ENCODE measurements at regions not wholly inside any gene's neighbourhood (a gene's known extent, or its start where the extent isn't known, plus 50 kb on each side); places are given as distances from the start of the nearest gene placed in this dataset.
"Not testable (repeated sequence)": the region's sequence is repeated elsewhere in the genome, so short reads cannot be mapped to it uniquely, and the experiment has no call there.

GRCh38 chr6:86872810-86873209 is 64.5 kb upstream of the HTR1E start:
- DNase-seq: not testable (repeated sequence)

DNA sequence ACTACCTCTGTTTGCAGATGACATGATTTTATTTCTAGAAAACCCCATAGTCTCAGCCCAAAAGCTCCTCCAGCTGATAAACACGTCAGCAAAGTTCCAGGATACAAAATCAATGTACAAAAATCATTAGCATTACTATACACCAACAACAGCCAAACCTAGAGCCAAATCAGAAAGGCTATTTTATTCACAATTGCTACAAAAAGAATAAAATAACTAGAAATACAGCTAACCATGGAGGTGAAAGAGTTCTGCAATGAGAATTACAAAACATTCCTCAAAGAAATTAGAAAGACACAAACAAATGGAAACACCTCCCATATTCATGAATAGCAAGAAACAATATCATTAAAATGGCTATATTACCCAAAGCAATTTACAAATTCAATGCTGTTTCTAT is 65.6 kb upstream of the HTR1E start:
- DNase-seq: peak; percentile 75

DNA sequence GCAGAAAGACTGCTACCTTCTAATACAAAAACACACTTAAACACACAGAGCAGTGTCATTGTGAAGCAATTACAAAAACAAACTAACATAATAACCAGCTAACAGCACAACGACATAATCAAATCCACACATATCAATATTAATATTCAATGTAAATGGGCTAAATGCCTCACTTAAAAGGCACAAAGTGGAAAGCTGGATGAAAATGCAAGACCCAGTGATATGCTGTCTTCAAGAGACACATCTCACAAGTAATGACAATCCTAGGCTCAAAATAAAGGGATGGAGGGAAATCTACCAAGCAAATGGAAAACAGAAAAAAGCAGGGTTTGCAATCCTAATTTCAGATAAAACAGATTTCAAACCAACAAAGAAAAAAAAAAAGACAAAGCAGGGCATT is 67.8 kb upstream of the HTR1E start:
- no peak for DNase-seq

DNA sequence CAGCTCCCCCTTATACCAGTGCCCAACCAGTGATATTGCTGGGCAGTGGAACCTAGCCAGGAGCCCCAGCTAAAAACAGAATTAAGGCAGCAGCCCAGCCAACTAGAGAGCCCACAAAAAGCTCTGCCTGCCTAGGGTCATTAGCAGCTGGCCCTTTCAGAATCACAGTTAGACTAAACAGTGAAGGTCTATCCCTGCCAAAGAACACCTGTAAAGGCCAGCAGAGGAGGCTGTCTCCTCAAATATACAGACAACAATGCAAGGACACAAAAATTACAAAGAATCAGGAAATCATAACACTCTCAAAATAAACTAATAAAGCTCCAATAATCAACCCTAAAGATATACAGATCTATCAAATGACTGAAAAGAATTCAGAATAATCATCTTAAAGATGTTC is 77.8 kb upstream of the HTR1E start:
- DNase-seq: no peak

DNA sequence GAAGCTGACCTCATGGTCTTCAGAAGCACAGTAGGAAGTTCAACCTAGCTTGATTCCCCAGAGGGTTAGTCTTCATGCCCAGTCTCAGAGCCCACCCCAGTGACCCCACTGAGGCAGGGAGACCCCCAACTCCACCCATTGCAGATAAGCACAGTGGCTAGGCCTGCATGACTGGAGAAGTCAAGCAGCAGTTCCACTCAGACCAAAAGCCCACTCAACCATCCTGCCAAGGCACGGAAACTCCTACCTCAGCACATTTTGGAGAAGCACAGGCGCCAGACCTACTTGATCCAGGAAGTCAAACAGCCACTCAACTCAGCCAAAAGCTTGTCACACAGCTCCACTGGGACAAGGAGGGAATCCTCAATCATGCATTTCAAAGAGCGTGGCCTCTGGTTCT is 78.4 kb upstream of the HTR1E start:
- DNase-seq: no peak

- DNase-seq: no peak
These were observed 79.5 kb upstream of the HTR1E start for GRCh38 chr6:86857783-86858182.

DNA sequence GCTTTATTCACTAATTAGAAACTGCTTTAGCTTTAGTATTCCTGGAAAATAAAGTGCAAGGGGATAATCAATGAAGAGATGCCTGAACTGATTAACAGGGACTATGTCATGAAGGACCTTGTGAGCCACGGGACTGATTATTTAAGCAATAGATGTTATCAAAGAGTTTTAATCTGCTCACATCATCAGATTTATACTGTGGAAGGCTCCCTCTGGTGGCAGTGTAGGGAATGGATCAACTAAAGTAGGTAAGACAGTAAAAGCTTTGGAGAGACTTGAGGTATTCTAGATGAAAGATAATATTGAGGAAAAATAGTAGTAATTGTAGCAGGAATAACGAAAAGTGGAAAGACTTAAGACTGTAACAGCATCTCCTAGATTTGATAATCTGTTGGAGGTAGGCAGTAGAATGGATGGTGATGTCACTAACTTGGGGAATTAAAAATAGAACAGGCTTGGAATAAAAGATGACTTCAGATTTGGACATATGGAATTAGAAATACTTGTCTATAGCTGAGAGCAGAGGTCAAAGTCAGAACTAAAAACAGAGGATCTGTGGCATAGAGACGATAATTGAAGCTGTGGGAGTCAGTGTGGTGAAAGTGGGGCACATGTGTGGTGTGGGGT is 80.3 kb upstream of the HTR1E start:
- peak; percentile 23 for DNase-seq

- no peak for DNase-seq
These were observed 80.9 kb upstream of the HTR1E start for GRCh38 chr6:86856379-86856778.

DNA sequence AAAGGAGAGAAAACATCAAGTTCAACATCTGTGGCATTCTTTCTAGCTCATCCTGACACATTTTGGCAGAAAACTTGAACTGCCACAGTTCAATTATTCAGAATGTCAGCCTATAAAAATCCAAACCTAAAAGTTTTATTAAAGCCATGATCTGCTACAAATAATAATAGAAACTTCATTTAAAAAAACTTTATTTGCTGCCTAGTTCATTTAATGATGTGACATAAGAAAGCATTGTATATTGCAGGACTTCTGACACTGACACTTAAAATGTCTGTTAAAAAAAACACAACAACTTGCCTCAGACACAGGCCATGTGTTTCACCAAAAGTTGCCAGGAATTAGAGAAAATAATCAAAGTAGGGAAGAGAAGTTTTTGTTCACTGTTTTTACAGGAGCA is 88.3 kb upstream of the HTR1E start:
- DNase-seq: no peak

DNA sequence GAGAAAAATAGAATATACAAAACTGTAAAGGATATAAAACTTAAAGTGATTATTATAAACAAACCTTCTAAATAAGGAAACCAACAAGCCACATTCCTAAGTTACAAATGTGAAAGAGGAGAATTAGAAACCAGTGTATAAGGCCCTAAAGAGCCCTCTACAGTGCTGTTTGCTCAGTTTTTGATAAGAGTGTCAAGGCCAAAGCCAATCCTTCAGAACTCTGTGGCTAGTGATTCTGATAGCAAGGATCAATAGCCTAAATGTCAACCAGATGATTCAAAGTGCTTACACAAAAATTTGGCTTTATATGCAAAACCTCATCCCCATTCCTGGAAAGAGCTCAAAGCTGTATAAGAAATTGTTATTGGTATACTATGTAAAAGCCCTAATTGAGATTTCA is 104.6 kb upstream of the HTR1E start:
- DNase-seq: no peak

DNA sequence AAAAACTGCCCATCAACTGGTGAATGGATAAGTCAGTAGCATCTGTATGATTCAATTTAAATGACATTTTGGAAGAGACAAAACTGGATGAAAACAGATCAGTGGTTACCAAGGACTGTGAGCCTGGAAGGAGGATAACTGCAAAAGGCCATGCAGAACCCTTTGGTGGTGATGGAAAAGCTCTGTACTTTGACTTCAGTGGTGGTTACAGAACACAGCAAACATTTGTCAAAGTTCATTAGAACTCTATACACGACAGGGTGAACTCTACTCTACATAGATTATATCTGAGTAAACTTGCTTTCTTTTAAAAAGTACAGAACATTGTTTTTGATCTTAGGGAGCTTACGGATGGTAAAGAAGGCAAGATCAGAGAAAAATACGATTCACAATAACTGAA is 111.9 kb upstream of the HTR1E start:
- DNase-seq: no peak

- DNase-seq: no peak
These were observed 114.6 kb upstream of the HTR1E start for GRCh38 chr6:86822747-86823146.

GRCh38 chr6:86820750-86821149 is 116.6 kb upstream of the HTR1E start:
- no peak for DNase-seq

- DNase-seq: no peak
These were observed 143.7 kb upstream of the HTR1E start for GRCh38 chr6:86793649-86794048.

DNA sequence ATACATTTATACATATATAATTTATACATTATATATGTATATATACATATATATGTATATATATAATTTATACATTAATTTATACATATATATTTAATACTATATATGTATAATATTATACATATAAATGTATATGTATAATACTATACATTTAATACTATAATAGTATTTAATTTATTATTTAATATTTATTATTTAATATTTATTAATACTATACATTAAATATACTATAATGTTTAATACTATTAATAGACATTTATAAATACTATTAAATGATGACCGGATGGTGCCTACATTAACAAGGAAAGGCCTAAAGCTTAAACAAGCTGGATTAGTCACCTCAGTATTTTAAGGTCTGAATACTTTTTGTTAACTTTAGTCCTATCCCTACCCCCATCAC is 145.9 kb upstream of the HTR1E start:
- no peak for DNase-seq

DNA sequence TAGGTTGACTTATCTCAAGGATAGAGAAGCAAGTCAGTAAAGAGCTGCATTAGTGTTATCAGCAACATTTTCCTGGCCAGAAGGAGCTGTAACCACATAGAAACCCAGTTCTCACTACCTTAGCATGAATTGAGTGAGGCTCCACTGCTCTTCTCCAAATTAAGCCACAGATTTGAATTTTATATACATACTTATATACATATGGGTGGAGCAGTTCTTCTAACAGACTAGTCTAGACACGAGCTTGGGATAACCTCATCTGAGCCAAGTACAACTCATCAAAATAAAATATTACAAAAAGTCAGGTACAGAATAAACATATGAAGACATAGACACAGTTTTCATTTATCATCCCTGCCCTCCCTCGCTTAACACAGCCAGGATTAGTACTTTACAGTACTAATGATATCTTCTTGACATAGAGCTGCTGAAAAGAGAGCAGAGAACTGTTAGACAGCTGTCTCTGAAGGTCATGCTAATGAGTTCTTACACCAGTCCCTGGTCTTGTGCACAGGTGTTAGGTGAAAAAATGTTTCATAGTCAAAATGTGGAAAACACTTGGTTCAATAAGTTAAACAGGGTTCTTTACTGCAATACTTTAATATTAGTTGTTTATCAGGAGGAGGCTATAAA is 147.4 kb upstream of the HTR1E start:
- DNase-seq: no peak

DNA sequence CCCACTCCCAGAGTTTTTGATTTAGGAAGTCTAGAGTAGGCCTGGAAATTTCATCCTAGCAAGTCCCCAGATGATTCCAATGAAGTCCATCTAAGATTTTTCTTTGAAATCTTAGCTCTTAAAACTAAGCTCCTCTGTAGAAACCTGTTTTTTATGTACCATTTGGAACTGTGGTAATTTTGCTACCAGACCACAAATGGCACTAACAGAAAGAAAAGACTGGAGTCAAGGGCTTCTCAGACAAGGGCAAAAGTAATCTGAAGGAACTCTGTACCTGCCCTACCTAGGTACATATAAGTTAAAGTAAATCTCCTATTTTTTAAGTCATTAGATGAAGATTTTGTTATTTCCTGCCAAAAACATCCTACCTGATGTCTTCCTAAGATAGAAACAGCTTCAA is 155.0 kb upstream of the HTR1E start:
- DNase-seq: no peak

DNA sequence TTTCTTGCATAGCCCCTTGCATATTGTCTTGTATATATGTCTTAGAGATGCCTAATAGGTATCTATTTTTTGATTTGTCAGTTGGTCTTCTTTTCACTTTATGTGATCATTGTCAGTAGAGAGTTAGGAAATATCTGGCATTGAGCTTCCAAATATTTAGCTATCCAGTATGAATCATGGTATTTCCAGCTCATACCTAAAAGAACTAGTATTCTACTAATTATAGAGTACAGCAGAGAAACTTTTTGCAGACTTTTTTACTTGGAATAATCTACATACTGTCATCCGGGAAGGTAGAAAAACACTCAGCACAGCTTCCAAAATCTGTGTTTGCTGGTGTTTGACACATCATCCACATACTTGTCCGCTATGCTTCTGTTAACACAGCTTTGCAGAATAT is 156.4 kb upstream of the HTR1E start:
- DNase-seq: no peak

DNA sequence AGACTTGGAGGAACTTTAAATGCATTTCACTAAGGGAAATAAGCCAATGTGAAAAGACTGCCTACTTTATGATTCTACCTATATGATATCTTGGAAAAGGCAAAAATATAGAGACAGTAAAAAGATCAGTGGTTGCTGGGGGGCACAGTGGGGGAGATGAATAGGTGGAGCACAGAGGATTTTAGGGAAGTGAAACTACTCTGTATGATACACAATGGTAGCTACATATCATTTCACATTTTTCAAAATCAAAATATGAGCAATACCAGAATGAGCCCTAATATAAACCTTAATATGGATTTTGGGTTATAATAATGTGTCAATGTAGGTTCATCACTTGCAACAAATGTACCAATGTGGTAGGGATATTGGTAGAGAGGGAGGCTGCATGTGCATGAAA is 161.4 kb upstream of the HTR1E start:
- DNase-seq: no peak

GRCh38 chr6:86765211-86765610 is 172.1 kb upstream of the HTR1E start:
- DNase-seq: no peak

DNA sequence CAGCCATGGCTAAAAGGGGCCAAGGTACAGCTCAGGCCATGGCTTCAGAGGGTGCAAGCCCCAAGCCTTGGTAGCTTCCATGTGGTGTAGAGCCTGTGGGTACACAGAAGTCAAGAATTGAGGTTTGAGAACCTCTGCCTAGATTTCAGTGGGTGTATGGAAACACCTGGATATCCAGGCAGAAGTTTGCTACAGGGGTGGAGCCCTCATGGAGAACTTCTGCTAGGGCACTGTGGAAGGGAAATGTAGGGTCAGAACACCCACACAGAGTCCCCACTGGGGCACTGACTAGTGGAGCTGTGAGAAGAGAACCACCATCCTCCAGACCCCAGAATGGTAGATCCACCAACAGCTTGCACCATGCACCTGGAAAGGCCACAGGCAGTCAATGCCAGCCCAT is 177.4 kb upstream of the HTR1E start:
- not testable (repeated sequence) for DNase-seq

- no peak for DNase-seq
These were observed 180.6 kb upstream of the HTR1E start for GRCh38 chr6:86756640-86757229.

- DNase-seq: no peak
These were observed 193.3 kb upstream of the HTR1E start for GRCh38 chr6:86744048-86744447.

DNA sequence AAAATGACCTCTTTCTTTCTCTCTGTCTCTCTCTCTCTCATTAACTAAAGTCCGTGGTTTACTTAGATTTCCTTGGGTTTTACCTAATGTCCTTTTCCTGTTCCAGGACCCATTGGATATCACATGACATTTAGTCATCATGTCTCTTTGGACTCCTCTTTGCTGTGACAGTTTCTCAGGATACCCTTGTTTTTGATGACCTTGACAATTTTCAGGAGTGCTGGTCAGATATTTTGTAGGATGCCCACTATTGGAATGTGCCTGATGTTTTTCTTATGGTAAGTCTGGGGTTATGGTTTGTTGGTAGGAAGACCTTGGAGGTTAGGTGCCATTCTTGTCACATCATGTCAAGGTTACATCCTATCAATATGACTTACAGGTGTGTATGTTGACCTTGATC is 199.2 kb upstream of the HTR1E start:
- no peak for DNase-seq

DNA sequence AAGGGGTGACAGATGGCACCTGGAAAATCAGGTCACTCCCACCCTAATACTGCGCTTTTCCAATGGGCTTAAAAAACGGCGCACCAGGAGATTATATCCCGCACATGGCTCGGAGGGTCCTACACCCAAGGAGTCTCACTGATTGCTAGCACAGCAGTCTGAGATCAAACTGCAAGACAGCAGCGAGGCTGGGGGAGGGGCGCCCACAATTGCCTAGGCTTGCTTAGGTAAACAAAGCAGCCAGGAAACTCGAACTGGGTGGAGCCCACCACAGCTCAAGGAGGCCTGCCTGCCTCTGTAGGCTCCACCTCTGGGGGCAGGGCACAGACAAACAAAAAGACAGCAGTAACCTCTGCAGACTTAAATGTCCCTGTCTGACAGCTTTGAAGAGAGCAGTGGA is 205.7 kb upstream of the HTR1E start:
- DNase-seq: not testable (repeated sequence)
